GM06990 (cell line): ENCODE measurements at regions not wholly inside any gene's neighbourhood (a gene's known extent, or its start where the extent isn't known, plus 50 kb on each side); places are given as distances from the start of the nearest gene placed in this dataset.
"Not testable (repeated sequence)": the region's sequence is repeated elsewhere in the genome, so short reads cannot be mapped to it uniquely, and the experiment has no call there.

Experiments
- DNase-seq: peaks from one replicate; pipeline ENCODE4 v3.0.0-alpha.2; 2011; ENCODE audit not compliant: insufficient read length; ENCODE audit errors: extremely low read depth
- H3K27me3 ChIP-seq: replicated peaks from 2 replicates; pipeline ENCODE4 v1.6.0; 2011; ENCODE audit warnings: low read length; ENCODE audit not compliant: control insufficient read depth, insufficient read depth
- H3K36me3 ChIP-seq: 2 replicates; pipeline ENCODE4 v1.5.1; 2011; ENCODE audit warnings: low read length; ENCODE audit not compliant: control insufficient read depth, insufficient read depth
- H3K4me3 ChIP-seq: replicated peaks from 2 replicates; pipeline ENCODE4 v1.5.1; 2011; ENCODE audit warnings: low read depth, mild to moderate bottlenecking, control low read depth, low read length
- CTCF ChIP-seq: IDR thresholded peaks from 2 replicates; pipeline ENCODE4 v1.5.1; 2011; ENCODE audit warnings: low read length, control low read depth, mild to moderate bottlenecking, inconsistent platforms; ENCODE audit not compliant: insufficient read depth, poor library complexity, severe bottlenecking

GRCh38 chr16:73955255-73955654, 341.4 kb upstream of the PSMD7 start:
- Histone ChIP-seq H3K36me3 (no peaks in the 10 kb centered on the region), H3K27me3 (no peaks in the 10 kb centered on the region; the same call in 1 of the 2 replicates), H3K4me3 (no peak overlapping the region)
- no peak for DNase-seq
- no peak for TF ChIP-seq CTCF

- no peak overlapping the region for H3K4me3 ChIP-seq
- DNase-seq: no peak
- no peaks in the 10 kb centered on the region for H3K36me3 ChIP-seq
- H3K27me3 ChIP-seq: no peaks in the 10 kb centered on the region; the same call in 1 of the 2 replicates
- TF ChIP-seq CTCF: no peak
These were observed 345.1 kb upstream of the PSMD7 start for GRCh38 chr16:73951481-73951880.

GRCh38 chr16:73949574-73950320, 346.9 kb upstream of the PSMD7 start:
- Histone ChIP-seq H3K4me3 (no peak overlapping the region), H3K27me3 (no peaks in the 10 kb centered on the region; the same call in 1 of the 2 replicates), H3K36me3 (no peaks in the 10 kb centered on the region)
- no peak for TF ChIP-seq CTCF
- no peak for DNase-seq

- no peaks in the 10 kb centered on the region for H3K36me3 ChIP-seq
- TF ChIP-seq CTCF: no peak
- H3K27me3 ChIP-seq: no peaks in the 10 kb centered on the region
- H3K4me3 ChIP-seq: no peak overlapping the region
- no peak for DNase-seq
These were observed 351.0 kb upstream of the PSMD7 start for GRCh38 chr16:73945631-73946030.

- not testable (repeated sequence) for H3K36me3 ChIP-seq, H3K27me3 ChIP-seq, DNase-seq, H3K4me3 ChIP-seq
These were observed 353.4 kb upstream of the PSMD7 start for GRCh38 chr16:73943184-73943583.

GRCh38 chr16:73940786-73941185, 355.8 kb upstream of the PSMD7 start:
- not testable (repeated sequence) for DNase-seq, H3K36me3 ChIP-seq, H3K27me3 ChIP-seq

GRCh38 chr16:73923951-73924350, 372.7 kb upstream of the PSMD7 start:
- TF ChIP-seq CTCF: no peak

More at GRCh38 chr16:73940786-73941185, 355.8 kb upstream of the PSMD7 start:
- not testable (repeated sequence) for H3K4me3 ChIP-seq

More at GRCh38 chr16:73923951-73924350, 372.7 kb upstream of the PSMD7 start:
- no peak for DNase-seq
- Histone ChIP-seq H3K4me3 (no peak overlapping the region), H3K27me3 (no peaks in the 10 kb centered on the region), H3K36me3 (no peaks in the 10 kb centered on the region)
